ENCODE measurements at regions not wholly inside any gene's neighbourhood (a gene's known extent, or its start where the extent isn't known, plus 50 kb on each side); places are given as distances from the start of the nearest gene placed in this dataset.

GRCh38 chr10:130741901-130742855 lies 569.3 kb downstream of the TCERG1L start:
- DNase-seq (ENCODE audit: low read depth), result no peak
- H3K4me3 ChIP-seq (ENCODE audit: low read length), result no peak overlapping the region
- no peak for TF ChIP-seq CTCF (conservative IDR thresholded peaks at IDR 0.05; ENCODE audit: low read length)

GRCh38 chr10:130742941-130743675 lies 568.4 kb downstream of the TCERG1L start:
- DNase-seq (ENCODE audit: low read depth), result no peak
- no peak overlapping the region for H3K4me3 ChIP-seq (ENCODE audit: low read length)
- no peak for TF ChIP-seq CTCF (conservative IDR thresholded peaks at IDR 0.05; ENCODE audit: low read length)

DNA sequence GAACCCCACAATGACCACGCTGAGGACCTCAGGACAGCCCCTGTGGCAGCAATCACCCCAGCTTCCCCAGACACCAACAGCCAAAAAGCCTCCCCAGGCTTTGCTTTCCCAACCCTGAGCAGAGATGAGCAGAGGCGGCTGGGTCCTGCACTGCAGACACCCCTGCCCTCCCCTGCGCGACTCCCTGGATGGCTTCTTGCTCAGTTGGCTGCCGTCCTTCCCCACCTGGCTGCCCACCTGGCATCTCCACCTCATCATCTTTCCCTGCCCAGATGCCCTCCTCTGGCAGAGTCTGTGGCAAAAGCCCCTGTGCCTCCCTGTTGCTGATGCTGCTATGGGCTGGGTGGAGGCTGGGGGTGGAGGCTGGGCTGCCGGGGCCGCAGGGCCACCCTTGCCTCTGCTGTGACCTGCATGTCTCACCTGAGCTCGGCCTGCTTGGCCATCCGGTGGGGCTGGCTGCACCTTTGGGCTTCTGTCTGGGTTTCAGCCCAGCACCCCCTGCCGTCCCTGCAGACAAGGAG lies 567.7 kb downstream of the TCERG1L start:
- no peak for DNase-seq (ENCODE audit: low read depth)
- no peak for TF ChIP-seq CTCF (conservative IDR thresholded peaks at IDR 0.05; ENCODE audit: low read length)
- no peak overlapping the region for H3K4me3 ChIP-seq (ENCODE audit: low read length)

- H3K4me3 ChIP-seq (ENCODE audit: low read length), result no peak overlapping the region
- no peak for TF ChIP-seq CTCF (conservative IDR thresholded peaks at IDR 0.05; ENCODE audit: low read length)
Measured at GRCh38 chr10:130744631-130745030, 566.9 kb downstream of the TCERG1L start.

DNA sequence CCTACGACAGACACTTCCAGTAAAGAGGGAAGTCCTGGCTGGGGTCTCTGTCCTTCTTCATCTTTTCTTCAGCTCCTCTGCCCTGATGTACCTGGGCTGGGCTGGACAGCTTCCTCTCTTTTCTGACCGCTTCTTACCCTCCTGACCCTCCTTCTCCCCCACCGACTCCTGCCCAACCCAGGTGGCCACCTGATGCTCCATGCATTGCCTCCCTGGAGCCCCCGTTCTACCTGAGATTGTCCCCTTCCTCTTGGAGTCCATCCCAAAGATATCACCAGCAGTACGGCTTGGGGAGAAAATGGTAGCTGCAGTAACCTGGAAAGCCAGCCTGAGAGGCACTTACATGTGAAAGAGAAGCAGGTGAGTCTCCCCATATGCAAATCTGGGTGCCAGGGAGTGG lies 566.3 kb downstream of the TCERG1L start:
- no peak for DNase-seq (ENCODE audit: low read depth)
- TF ChIP-seq CTCF (conservative IDR thresholded peaks at IDR 0.05; ENCODE audit: low read length), result no peak
- no peak overlapping the region for H3K4me3 ChIP-seq (ENCODE audit: low read length)

More at GRCh38 chr10:130744631-130745030, 566.9 kb downstream of the TCERG1L start:
- no peak for DNase-seq (ENCODE audit: low read depth)

DNA sequence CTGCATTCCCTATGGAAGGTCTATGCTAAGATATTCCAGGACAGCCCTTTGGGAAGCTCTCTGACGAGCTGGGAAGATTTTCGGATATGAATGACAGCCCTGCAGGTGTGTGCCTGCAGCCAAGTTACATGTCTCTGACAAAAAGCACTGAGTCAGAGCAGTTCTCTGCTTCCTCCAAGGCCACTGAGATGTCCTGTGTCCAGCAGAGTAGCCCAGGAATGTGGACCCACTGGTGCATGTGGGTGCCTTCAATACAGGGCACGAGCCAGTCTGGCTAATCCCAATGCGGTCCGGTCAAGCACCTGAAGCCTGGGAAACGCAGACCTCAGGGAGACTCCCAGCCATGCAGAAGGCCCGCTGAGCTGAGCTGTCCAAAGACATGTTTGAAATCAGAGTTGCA lies 565.7 kb downstream of the TCERG1L start:
- DNase-seq (ENCODE audit: low read depth), result no peak
- no peak overlapping the region for H3K4me3 ChIP-seq (ENCODE audit: low read length)
- no peak for TF ChIP-seq CTCF (conservative IDR thresholded peaks at IDR 0.05; ENCODE audit: low read length)

Data from AG10803 (cell line).